ENCODE measurements at regions not wholly inside any gene's neighbourhood (a gene's known extent, or its start where the extent isn't known, plus 50 kb on each side); places are given as distances from the start of the nearest gene placed in this dataset.

DNA sequence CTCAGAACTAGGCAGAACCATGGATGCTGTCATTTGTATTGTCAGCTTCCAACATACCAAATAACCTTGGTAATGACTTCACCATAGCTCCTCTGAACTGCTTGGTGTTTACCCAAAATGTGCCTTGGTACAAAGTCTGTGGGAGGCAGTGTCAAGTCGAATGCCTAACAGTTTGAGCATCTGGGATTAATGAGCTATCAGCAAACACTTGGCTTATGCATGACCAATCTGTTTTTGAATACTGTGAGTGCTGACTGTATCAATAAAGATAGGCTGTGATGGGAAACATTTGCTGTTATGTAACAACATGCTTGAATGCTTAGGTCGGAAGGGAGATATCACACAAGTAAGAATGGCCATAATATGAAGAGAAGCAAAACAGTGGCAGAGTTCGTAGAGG is 455.4 kb downstream of the CMPK2 start:
- Histone ChIP-seq H3K4me1 (no peaks in the 10 kb centered on the region), H3K27ac (no peak overlapping the region), H3K27me3 (no peaks in the 10 kb centered on the region), H3K4me3 (no peak overlapping the region), H3K36me3 (no peaks in the 10 kb centered on the region), H3K9me3 (no peaks in the 10 kb centered on the region)
- DNase-seq = no peak
- intact Hi-C loops (cut with DNase I) = no loop called here
- TF ChIP-seq, protein P1, sequence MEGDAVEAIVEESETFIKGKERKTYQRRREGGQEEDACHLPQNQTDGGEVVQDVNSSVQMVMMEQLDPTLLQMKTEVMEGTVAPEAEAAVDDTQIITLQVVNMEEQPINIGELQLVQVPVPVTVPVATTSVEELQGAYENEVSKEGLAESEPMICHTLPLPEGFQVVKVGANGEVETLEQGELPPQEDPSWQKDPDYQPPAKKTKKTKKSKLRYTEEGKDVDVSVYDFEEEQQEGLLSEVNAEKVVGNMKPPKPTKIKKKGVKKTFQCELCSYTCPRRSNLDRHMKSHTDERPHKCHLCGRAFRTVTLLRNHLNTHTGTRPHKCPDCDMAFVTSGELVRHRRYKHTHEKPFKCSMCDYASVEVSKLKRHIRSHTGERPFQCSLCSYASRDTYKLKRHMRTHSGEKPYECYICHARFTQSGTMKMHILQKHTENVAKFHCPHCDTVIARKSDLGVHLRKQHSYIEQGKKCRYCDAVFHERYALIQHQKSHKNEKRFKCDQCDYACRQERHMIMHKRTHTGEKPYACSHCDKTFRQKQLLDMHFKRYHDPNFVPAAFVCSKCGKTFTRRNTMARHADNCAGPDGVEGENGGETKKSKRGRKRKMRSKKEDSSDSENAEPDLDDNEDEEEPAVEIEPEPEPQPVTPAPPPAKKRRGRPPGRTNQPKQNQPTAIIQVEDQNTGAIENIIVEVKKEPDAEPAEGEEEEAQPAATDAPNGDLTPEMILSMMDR (IDR thresholded peaks at IDR 0.05) = no peak
- no peak for TF ChIP-seq POLR2A (IDR thresholded peaks at IDR 0.05)
- 23 to 51% methylated on average over 3 of the region's 3 CpGs for WGBS, 2 donors

DNA sequence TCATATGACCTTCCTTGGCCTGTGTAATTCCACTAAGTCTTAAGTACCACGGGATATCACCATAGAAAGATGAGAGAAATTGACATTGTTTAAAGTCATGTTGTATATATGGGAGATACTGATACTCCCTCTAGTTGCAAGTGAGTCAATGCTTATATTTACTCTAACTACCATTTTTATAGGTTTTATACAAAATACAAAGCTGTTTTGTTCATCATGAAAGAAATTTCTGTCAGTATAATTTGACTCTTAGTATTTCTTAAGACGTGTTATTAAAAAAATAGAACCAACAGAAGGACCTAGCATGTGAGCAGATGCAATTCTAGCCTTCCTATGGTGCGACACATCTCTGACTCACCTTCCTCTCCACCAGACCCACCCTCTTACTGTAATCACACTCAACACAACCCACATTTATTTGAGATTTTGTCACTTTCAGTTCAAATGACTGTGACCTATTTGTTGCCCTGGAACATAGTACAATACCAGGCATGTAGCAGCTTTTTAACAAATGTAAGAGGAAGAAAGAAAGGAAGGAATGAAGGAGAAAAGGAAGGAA is 453.1 kb downstream of the CMPK2 start:
- 57 to 63% methylated on average over 3 of the region's 3 CpGs for WGBS, 2 donors
- intact Hi-C loops (cut with DNase I) = no loop called here
- H3K36me3 ChIP-seq = no peaks in the 10 kb centered on the region
- DNase-seq = no peak
- no peak for TF ChIP-seq POLR2A (IDR thresholded peaks at IDR 0.05)
- TF ChIP-seq, protein P1 (IDR thresholded peaks at IDR 0.05) = no peak
- no peaks in the 10 kb centered on the region for H3K27me3 ChIP-seq
- H3K27ac ChIP-seq = no peak overlapping the region
- H3K4me1 ChIP-seq = no peaks in the 10 kb centered on the region
- no peaks in the 10 kb centered on the region for H3K9me3 ChIP-seq
- no peak overlapping the region for H3K4me3 ChIP-seq

DNA sequence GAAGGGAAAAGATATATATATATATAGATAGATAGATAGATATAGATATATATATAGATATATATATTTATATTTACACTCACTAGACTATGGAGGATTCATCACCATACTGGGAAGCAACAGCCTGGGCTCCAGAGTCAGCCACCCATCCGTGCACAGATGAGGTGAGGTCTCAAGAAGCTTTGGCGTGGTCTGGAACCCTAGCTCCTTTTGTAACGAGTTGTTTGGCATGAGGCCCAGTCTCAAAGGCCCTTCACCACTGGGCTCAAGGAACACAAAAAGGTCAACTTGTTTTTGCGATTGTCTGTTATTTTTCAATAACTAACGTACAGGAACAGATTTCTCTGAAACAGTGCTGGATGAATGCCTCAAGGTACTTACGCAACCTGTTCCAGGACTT is 448.7 kb downstream of the CMPK2 start:
- H3K4me3 ChIP-seq = no peak overlapping the region
- intact Hi-C loops (cut with DNase I) = no loop called here
- DNase-seq = no peak
- H3K27me3 ChIP-seq = no peaks in the 10 kb centered on the region
- H3K36me3 ChIP-seq = no peaks in the 10 kb centered on the region
- TF ChIP-seq, protein P1 (IDR thresholded peaks at IDR 0.05) = no peak
- no peak for TF ChIP-seq POLR2A (IDR thresholded peaks at IDR 0.05)
- no peak overlapping the region for H3K27ac ChIP-seq
- H3K4me1 ChIP-seq = no peaks in the 10 kb centered on the region
- WGBS, 2 donors = 75% methylated on average over 6 of the region's 6 CpGs
- peaks cover 0 to 4% (median 0%) of the 10 kb centered on the region in 3 donors for H3K9me3 ChIP-seq

DNA sequence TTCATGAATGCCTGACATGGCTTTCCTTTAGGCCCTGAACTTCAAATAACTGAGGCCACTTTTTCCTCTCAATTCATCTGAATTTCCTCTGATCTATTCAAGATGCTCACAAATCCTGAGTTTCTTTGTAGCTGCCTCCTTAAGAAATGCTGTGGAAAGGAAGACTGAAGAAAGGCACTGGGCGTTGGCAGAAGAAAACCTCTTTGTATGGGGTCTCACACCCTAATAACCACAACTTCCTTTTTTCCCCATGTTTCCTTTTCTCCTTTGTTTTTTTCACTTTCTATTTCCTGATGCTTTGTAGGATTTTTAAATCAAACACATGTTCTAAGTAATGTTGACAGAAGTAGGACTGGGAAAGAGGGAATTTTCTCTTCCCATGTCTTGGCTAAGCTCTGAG is 447.4 kb downstream of the CMPK2 start:
- Histone ChIP-seq H3K27ac (no peak overlapping the region), H3K36me3 (no peaks in the 10 kb centered on the region), H3K4me3 (no peak overlapping the region), H3K4me1 (no peaks in the 10 kb centered on the region), H3K27me3 (no peaks in the 10 kb centered on the region), H3K9me3 (peaks cover 0 to 4% (median 0%) of the 10 kb centered on the region in 3 donors)
- no peak for TF ChIP-seq POLR2A (IDR thresholded peaks at IDR 0.05)
- TF ChIP-seq, protein P1 (IDR thresholded peaks at IDR 0.05) = no peak
- DNase-seq = no peak
- intact Hi-C loops (cut with DNase I) = no loop called here
- 20 to 26% methylated on average over 1 of the region's 1 CpG for WGBS, 2 donors

DNA sequence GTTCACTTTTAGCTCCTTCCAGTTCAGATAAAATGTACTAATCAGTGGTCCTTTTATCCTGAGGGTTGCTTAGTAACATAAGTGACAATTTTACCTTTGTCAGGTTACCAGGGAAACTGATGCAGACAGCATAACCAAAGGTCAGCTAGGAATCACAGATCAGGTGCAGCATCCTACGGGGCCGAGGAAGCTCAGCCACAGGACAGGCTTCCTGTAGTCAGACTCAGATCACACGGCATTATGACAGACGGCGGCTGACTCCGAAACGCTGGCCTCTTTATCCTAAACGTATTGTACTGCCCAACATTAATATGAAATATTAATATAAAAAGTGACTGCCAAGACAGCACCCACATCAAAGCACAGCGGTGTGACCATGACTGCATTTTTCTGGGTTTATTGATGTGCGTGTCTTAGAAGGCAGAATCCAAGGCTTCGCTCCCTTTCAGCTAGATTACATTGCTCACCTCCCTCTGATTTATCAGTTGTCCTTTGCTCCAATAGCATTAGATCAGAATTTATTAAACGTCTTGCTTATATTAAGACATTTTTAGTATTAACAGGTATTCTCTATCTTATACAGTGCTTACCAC is 444.5 kb downstream of the CMPK2 start:
- no peak for DNase-seq
- TF ChIP-seq, protein P1 (IDR thresholded peaks at IDR 0.05) = no peak
- TF ChIP-seq POLR2A (IDR thresholded peaks at IDR 0.05) = no peak
- Histone ChIP-seq H3K27me3 (no peaks in the 10 kb centered on the region), H3K4me3 (no peak overlapping the region), H3K27ac (no peak overlapping the region), H3K36me3 (no peaks in the 10 kb centered on the region), H3K9me3 (peaks cover 0 to 4% (median 0%) of the 10 kb centered on the region in 3 donors), H3K4me1 (no peaks in the 10 kb centered on the region)
- intact Hi-C loops (cut with DNase I) = no loop called here
- WGBS, 2 donors = 88 to 89% methylated on average over 12 of the region's 12 CpGs

All from esophagus squamous epithelium (tissue), 5 donors.